Osteocyte (in vitro differentiated cells): ENCODE measurements at regions not wholly inside any gene's neighbourhood (a gene's known extent, or its start where the extent isn't known, plus 50 kb on each side); places are given as distances from the start of the nearest gene placed in this dataset.

Source experiments
- DNase-seq: peaks from one replicate; pipeline ENCODE4 v3.0.0; 2021; ENCODE audit warnings: mixed read lengths; ENCODE audit not compliant: unreplicated experiment; ENCODE audit errors: extremely low spot score
- H3K27ac Mint-ChIP-seq: one replicate; pipeline ENCODE4 v1.8.0; 2021; ENCODE audit warnings: mild to moderate bottlenecking, mixed read lengths; ENCODE audit not compliant: unreplicated experiment
- H3K27me3 Mint-ChIP-seq: one replicate; pipeline ENCODE4 v1.8.0; 2021; ENCODE audit warnings: mixed read lengths; ENCODE audit not compliant: unreplicated experiment
- H3K36me3 Mint-ChIP-seq: one replicate; pipeline ENCODE4 v1.8.0; 2021; ENCODE audit warnings: mixed read lengths; ENCODE audit not compliant: unreplicated experiment
- H3K4me1 Mint-ChIP-seq: one replicate; pipeline ENCODE4 v1.8.0; 2021; ENCODE audit warnings: mixed read lengths; ENCODE audit not compliant: unreplicated experiment
- H3K4me3 Mint-ChIP-seq: one replicate; pipeline ENCODE4 v1.8.0; 2021; ENCODE audit warnings: mild to moderate bottlenecking, moderate library complexity, mixed read lengths; ENCODE audit not compliant: unreplicated experiment
- H3K9me3 Mint-ChIP-seq: one replicate; pipeline ENCODE4 v1.8.0; 2021; ENCODE audit warnings: mixed read lengths; ENCODE audit not compliant: unreplicated experiment
- TF ChIP-seq, protein P1 (sequence below): fragments of 200-600 bp; sonication (generic); IDR thresholded peaks from 2 replicates; pipeline ENCODE4 v1.5.0; 2021; ENCODE audit warnings: antibody characterized with exemption, mild to moderate bottlenecking, moderate library complexity

DNA sequence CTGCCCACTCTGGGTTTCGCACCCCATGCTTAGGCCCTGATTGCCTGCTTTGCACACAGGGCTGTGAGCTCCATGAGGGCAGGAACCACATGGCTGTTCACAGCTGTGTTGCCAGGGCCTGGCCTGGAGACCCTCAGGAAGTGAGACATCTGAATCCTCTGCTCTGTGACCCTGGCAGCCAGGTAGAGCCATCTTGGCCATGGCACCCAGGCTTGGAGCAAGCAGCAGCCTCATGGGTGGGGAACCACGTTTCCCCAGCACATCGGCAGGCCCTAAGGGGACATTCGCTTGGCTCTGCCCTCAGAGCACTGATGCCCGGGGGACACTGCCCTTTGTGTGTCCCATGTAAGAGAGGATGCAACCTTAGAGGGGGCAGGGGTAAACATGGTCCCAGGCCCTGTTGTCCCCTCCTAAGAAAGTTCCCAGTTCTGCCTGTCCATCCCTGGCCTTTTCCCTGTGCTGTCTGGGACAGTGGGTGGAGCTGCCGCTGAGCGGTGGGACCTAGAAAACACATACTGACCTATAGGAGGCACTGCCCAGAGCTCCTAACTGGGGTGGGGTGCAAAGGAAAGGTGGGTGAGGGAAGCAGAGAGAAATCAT is 144.1 kb upstream of the IER5L start:
- Mint-ChIP-seq H3K4me1 (peaks cover 57% of the 10 kb centered on the region), H3K9me3 (no peaks in the 10 kb centered on the region), H3K4me3 (no peak overlapping the region), H3K36me3 (no peaks in the 10 kb centered on the region), H3K27me3 (no peaks in the 10 kb centered on the region), H3K27ac (peak overlapping the region; percentile 18)
- TF ChIP-seq, protein P1, sequence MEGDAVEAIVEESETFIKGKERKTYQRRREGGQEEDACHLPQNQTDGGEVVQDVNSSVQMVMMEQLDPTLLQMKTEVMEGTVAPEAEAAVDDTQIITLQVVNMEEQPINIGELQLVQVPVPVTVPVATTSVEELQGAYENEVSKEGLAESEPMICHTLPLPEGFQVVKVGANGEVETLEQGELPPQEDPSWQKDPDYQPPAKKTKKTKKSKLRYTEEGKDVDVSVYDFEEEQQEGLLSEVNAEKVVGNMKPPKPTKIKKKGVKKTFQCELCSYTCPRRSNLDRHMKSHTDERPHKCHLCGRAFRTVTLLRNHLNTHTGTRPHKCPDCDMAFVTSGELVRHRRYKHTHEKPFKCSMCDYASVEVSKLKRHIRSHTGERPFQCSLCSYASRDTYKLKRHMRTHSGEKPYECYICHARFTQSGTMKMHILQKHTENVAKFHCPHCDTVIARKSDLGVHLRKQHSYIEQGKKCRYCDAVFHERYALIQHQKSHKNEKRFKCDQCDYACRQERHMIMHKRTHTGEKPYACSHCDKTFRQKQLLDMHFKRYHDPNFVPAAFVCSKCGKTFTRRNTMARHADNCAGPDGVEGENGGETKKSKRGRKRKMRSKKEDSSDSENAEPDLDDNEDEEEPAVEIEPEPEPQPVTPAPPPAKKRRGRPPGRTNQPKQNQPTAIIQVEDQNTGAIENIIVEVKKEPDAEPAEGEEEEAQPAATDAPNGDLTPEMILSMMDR = peak; percentile 6
- DNase-seq = no peak

DNA sequence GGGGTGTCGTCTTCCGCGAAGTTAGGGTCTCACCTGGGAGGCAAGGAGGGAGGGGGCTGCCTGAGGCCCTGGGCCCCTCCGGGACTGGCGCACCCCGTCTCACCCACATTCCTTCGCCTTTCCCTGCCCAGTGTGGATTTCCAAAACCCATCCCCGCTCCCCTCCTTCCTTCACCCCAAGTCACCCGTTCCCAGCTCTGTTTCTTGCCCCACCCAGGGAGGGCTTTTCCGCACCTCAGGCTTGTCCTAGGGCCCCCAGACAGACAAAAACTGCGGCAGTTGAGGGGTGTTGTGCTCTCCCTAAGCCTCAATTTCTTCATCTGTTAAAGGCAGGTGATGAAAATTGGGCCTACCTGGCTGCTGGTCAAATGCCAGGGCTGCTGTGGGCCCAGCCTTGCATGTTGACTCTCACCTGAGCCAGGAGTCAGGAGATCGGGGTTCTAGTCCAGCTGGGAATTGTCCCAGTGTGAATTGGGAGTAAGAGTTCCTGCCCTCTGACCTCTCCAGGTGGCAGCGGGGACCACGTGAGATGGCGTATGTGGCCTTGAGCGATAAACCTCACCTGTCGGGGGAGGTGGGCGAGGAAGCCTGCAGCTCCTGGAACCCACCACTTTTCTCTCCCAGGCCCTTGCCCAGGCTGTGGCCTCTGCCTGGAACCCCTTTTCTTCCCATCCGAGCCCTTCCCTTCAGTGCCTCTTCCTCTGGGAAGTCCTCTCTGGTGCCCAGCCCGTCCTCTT is 143.4 kb upstream of the IER5L start:
- no peak for DNase-seq
- no peak overlapping the region for H3K4me3 Mint-ChIP-seq
- no peaks in the 10 kb centered on the region for H3K9me3 Mint-ChIP-seq
- H3K4me1 Mint-ChIP-seq = peaks cover 63% of the 10 kb centered on the region
- no peaks in the 10 kb centered on the region for H3K36me3 Mint-ChIP-seq
- TF ChIP-seq, protein P1 = no peak
- H3K27ac Mint-ChIP-seq = peak overlapping the region; percentile 65
- H3K27me3 Mint-ChIP-seq = no peaks in the 10 kb centered on the region

GRCh38 chr9:129320575-129321285 is 142.7 kb upstream of the IER5L start:
- TF ChIP-seq, protein P1 = peak; percentile 50
- Mint-ChIP-seq H3K27me3 (no peaks in the 10 kb centered on the region), H3K36me3 (no peaks in the 10 kb centered on the region), H3K4me1 (peaks cover 70% of the 10 kb centered on the region), H3K4me3 (peak overlapping the region; percentile 54), H3K27ac (peak overlapping the region; percentile 77), H3K9me3 (no peaks in the 10 kb centered on the region)
- no peak for DNase-seq

GRCh38 chr9:129319938-129320481 is 141.9 kb upstream of the IER5L start:
- H3K27ac Mint-ChIP-seq = peak overlapping the region; percentile 44
- no peaks in the 10 kb centered on the region for H3K27me3 Mint-ChIP-seq
- no peaks in the 10 kb centered on the region for H3K36me3 Mint-ChIP-seq
- no peak overlapping the region for H3K4me3 Mint-ChIP-seq
- H3K4me1 Mint-ChIP-seq = peaks cover 74% of the 10 kb centered on the region
- TF ChIP-seq, protein P1 = no peak
- DNase-seq = no peak
- H3K9me3 Mint-ChIP-seq = no peaks in the 10 kb centered on the region
